NCI-H1092 (cell line): ENCODE measurements at regions not wholly inside any gene's neighbourhood (a gene's known extent, or its start where the extent isn't known, plus 50 kb on each side); places are given as distances from the start of the nearest gene placed in this dataset.
"Not testable (repeated sequence)": the region's sequence is repeated elsewhere in the genome, so short reads cannot be mapped to it uniquely, and the experiment has no call there.

ENCODE experiments used
- DNase-seq: peaks from one replicate; lab custom pipeline; 2025; lab: John Stamatoyannopoulos, UW

DNA sequence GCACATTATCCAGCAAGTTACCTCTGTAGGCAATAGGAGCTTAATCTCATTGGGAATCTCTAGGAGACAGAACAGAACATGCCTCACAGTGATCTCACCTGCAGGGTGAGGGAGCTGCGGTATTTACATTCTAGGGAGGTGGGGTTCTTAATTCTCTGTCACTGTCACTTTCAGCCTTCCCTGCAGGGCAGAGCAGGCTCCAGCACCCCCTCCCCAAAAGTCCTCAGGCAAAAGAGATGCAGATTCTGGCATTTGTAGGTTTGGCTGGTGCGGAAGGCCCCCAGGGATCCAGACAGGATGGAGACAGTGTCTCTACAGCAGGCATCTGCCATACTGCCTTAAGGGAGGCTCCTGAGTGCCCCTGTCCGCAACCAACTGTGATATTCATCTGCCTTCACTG is 166.4 kb upstream of the ATP6AP2 start:
- no peak for DNase-seq

DNA sequence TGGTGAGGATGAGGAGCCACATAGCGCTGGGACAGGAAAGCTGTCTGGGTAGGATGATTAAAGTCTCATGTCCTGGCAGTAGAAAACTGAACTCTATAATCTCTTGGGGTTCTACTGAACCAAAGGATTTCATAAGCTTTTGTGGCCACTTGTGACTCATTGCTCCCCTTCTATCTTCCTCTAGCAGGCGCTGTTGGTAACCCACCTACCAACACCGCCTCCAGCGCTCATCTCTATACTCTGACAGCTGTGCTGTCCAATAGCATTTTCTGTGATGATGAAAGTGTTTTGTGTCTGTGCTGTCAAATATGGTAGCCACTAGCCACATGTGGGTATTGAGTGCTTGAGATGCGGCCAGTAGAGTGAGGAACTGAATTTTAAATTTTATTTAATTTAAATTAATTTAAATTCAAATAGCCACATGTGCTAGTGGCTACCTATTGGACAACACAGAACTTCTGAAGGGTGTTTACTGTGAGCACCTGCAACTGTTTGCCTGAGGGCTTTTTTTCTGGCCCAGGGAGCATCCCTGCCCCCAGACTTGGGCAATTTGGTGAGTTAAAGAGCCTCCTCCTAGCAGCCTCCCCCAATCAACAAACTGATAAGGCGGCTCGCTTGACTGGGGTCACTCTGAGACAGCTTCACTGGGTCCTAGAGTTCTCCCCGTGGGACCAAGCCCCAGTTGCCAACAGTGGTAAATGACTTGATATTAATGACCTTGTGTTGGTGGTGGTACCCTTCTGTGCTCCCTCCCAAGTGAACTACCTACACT is 169.2 kb upstream of the ATP6AP2 start:
- DNase-seq: no peak

DNA sequence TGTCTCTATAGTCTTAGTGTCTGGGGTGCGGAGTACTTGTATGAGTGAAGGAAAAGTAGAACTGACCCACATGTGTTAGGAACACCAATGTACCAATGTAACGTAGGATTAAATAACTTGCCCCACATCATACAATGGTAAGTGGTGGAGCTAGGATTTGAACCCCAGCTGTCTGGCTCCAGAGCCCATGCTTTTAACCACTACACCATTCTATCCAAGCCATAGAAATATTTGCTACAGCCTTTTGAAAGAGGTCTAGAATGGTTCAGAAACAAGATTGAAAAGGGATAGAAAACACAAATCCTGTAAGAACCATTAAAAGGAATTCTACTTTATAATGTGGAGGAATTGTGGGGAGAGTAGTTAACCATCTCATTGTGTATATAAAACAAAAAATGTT is 169.9 kb upstream of the ATP6AP2 start:
- no peak for DNase-seq

DNA sequence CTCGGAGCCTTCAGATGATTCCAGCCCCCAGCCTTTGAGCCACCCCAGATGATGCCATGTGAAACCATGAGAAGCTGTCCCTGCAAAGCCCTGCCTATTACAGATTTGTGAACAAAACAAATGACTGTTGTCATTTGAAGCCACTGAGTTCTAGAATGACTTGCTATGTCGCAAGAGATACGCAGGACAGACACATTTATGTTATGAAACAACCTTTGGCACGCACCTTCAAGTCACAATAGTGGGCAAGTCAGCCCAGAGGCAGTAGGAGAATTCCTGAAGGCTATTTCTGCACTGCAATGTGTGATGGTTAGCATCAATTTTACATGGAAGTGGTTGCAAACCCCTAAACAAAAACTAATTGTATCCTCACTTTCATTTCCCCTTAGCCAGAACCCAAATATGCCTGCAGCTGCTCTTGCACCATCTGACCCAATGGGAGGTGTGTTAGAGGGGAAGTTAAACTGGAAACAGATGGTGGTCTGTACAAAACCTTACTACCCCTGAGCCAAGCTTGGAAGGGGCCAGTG is 174.4 kb upstream of the ATP6AP2 start:
- DNase-seq: no peak

DNA sequence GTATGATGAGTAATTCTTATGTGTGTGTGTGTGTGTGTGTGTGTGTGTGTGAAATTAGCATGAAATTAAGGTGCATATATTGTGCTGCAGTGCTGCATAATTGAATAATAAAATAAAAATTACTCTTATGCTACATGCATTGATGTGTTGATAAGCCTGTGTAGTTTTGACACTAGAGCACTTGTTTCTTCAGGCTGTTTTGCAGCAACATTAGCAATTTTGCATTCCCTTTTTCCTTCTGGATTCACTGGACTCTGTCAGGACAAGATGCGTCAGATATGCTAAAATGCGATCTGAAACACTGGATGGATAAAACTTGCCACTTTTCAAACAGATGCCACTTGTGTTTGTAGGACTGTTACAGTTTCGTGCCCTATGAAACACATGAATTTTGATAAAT is 175.4 kb upstream of the ATP6AP2 start:
- no peak for DNase-seq

DNA sequence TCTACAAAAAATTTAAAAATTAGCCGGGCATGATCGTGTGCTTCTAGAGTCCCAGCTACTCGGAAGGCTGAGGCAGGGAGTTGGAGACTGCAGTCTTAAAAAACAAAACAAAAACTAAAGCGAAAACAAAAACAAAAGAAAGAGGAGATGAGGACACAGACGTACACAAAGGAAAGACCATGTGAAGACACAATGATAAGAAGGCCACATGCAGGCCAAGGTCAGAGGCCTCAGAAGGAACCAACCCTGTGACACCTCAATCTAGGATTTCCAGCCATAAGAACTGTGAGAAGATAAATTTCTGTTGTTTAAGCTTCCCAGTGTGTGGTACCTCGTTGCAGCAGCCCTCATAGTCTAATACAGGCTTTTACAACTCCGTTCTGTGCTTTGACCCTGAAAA is 177.0 kb upstream of the ATP6AP2 start:
- no peak for DNase-seq

DNA sequence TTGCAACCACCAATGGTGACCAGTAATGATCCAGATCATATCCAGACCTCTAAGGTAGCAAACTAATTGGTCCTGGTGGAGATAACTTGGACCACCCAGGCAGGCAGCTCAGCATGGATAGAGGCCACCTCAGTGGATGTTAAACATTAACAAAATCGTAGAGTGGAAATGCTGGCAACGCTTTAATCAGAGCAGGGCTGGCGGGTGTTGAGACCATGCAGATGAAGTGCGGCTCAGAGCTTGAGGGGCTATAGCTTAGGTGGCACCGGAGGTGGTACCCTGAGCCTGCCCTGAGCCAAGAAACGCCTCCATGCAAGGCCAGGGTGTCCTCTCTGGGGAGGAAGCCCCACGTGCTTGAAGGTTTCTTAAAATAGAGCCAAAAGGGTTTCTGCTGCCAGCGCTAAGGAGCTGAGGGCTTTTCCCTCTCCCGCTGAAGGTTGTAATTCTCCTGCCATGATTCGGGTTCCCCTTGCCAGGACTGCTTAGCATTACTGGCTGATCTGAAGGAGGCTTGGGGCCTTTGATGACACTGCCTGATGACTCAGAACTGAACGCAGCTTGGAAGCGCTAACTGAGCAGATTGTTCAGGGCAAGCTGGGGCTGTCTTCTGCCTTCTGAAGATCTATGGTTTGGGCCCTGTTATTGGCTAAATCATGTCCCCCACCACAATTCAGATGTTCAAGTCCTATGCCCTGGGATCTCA is 177.8 kb upstream of the ATP6AP2 start:
- DNase-seq: no peak

DNA sequence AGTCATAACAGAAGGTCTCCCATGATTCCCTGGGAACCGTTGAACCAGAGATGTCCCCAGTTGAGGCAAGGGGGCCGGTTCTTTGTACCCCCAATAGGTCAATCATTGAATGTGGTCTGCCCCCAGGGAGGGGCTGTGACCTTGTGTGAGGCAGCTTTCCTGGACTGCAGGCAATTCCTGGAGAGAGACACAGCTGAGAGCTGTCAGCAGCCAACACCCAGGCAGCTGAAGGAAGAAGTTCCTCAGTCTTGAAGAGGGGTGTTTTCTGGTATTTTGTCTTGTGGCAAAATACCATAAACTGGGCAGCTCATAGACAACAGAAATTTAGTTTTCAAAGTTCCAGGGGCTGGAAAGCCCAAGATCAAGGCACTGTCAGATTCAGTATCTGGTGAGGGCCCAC is 185.7 kb upstream of the ATP6AP2 start:
- DNase-seq: no peak

DNA sequence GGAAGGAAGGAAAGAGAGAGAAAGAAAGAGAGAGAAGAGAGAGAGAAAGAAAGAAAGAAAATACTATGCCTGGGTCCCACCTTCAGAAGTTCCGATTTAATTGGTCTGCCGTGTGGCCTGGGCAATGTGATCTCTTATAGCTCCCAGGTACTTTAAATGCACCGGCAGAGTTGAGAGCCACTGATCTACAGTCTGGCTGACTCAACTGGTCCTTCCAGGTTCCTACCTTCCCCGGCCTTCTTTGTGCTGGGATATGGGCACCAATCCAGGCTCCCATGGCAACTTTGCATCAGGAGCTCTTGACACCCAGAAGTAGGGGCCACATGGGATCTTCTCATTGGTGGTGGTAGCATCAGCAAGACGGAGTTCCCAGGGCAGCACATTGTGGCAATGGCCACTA is 186.5 kb upstream of the ATP6AP2 start:
- DNase-seq: no peak

DNA sequence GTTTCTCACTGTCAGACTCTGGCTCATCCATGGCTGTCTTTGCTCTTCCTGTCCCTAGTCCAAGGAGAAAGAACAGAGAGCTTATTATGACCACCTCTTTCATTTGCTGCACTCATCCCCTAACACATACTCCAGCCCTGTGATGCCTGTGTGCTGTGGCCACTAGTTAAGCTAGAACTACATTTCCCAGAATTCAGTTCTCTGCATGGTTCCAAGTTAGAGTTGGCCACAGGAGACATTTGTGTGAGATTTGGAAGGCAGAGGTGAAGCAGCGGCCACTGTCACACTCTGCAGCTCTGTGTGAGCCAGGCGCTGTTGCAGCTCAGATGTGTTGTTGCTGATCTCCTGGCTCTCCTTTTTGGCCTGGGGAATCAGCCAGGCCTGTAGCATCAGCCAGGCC is 188.2 kb upstream of the ATP6AP2 start:
- no peak for DNase-seq

DNA sequence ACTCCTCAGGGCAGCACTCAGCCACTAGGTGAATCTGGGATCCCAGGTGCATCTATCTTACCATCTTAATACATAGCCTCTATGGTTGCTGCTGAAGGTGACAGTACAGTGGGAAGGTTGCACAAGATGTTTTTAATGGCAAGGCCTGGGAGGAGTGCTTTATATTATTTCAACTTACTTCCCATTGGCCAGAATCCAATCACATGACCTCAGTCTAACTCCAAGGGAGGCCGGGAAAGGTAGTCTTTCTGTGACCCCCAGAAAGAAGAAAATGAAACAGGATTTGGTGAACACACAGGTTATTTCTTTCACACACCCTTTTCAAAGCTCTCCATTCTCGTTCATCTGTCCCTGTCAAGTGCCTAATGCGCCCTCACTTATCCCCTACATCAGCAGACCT is 189.1 kb upstream of the ATP6AP2 start:
- no peak for DNase-seq

DNA sequence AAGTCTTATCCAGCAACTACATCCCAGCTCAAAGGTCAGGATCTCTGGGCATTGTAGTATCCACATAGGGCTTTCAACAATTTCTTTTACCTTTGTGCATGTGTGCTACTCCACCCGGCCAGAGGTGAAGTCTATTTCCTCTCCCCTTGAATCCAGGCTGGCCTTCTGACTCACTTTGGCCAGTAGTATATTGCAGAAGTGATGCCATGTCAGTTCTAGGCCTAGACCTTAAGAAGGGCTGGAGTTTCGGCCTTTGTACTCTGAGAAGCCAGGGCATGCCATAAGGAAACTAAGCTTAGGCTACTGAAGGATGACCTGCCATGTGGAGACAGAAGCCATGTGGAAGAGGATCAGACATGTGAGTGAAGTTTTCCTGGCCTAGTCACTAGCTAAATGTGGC is 191.2 kb upstream of the ATP6AP2 start:
- no peak for DNase-seq

DNA sequence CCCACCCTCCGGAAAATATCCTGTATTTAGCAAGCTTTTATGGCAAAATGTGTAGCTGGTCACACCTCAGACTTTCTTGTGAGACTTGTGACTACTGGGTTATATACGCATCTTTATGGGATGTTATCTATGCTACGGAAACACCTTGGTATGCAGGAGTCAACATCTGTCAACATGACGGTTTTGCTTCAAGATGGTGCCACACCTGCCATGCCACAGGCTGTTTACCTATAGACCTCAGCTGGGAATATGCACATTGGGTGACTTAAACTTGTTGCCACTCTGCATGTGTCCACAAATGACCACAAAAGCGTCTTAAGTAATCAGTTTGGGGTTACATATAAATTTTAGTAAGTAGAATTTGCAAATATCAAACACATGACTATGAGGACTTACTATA is 192.3 kb upstream of the ATP6AP2 start:
- no peak for DNase-seq

DNA sequence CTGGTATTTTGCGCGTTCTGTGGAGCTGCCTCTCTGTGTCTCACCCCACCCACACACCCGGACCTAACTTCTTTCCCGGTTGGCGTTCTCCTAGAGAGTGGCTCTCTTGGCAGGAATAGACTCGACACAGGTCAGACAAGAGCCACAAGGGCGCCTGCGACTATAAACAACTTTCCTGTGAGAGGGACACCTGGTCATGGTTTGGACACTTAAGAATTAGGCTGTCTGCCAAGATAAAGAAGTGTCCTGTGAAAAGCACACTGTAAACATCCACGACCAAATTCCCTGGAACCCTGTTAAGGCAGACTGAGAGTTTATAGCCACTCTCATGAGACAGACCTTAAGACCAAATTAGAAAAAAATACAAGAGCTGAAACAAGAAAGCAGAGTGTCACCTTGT is 192.9 kb upstream of the ATP6AP2 start:
- DNase-seq: peak; percentile 18

DNA sequence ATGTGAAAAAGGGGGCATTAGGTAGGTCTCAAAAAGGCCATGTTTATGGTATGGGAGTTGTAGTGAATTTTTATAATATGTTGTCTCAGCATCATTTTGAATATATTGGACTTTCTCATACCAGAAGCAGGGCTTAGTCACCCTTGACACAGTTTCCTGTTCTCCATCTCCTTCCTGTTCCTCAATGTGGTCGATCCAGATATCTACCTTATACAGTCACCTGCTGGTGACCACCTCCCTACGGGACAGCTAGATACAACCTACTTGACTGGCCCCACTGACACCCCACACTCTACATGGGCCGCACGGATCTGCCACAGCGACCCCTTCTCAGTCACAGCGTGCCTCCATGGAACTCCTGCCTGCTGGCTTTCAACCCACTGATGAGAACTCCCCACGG is 193.5 kb upstream of the ATP6AP2 start:
- DNase-seq: not testable (repeated sequence)

DNA sequence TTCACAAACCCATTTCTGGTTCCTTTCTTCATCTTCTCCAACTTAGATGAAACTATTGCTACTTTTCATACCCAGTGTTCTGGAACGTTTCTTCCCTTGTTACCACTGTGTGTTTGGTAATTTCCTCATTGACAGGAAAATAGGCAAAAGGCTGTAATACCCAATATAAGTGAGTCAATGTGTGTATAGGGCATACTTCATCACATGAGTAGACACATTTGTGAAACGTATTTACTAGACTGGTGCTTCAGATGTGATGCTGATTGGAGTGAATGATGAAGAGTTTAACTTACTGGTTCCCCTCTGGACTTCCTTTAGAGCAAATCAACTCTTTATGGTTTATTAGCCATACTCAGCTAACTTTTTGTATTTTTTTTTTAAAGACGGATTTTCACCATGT is 195.1 kb upstream of the ATP6AP2 start:
- DNase-seq: no peak

DNA sequence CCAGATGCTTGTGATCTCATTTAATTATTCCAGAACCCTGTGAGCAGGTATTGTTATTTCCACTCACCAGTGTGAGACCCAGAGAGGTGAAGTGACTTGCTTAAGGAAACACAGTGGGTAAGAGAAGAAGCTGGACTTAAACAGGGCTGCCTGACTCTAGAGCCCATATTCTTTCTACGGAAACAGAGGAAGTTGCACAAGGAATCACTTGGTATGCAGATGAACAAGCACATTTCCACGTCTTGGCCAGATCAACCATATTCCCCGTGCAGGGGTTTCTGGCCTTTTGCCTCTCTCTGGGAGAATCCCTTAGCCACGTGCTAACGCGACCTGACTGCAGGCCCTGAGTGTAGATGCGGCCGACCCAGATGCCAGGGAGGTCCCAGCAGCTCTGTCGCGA is 195.5 kb upstream of the ATP6AP2 start:
- DNase-seq: no peak

DNA sequence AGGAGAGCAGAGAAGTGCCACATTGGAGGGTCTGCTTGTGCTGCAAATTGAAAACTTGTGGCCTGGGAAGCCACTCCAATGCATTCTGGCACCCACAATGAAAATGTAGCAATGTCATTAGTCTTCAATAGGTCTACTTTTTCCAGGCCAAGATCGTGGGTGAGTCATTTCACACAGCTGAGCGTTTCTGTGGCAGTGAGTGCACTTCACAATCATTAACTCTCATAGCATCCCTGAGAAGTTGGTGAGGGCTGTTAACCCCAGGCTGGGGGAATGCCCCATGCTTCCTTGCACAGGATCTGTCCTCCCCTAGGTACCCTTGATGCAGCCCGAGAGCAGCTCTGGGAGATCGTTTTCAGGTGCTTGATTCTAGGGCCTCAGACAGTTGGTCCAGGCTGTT is 196.8 kb upstream of the ATP6AP2 start:
- DNase-seq: no peak

DNA sequence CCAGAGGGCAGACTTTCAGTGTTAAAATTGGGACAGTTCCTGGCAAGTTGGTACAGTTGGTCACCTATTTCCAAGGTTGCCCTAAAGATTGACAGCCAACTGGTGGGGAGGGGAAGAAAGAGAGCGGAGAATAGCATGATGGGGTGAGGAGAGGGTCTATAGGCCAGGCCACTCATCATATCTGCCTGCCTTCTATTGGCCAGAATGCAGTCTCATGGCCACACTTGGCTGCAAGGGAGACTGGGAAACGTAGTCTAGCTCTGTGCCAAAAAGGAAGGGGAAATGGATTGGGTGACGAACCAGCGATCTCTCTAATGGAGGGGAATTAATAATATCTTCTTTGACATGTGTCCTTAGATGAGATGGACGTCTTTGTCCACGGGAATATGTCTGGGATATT is 197.4 kb upstream of the ATP6AP2 start:
- DNase-seq: no peak

DNA sequence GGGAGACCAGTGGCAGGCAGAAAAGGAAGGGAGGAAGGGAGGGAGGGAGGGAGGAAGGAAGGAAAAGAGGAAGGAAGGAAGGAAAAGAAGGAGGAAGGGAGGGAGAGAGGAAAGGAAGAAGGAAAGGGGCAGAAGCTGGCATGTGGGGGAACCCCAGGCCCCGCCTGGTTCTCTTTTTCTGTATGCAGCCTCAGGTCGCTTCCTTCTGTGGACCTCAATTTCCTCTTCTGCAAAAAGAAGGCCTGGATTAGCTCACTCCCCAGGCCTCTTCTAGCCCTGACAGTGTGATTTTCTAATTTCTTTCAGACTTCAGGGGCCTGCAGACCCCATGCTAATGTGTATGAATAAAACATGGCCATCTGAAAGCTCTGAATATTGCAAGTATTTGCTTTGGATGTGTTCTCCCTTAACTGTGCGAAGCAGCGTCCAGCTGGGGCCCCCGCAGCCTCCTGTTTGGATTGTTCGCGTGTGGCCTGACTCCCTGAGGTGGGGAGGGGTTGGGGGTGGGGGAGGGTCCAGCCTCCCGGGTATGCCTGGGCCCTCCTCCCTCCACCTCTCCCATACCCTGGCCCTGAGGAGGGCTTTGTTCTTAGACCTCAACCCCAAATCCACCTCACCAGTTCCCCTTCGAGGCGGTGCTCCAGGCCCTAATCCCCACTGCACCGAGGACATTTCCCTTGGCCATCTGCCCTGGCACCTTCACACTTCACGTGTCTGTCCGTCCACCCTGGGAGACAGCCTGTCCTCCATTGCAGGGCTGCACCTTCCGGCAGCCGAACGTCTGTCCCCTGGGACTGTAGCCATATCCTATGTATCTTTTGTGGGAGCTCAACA is 199.9 kb upstream of the ATP6AP2 start:
- no peak for DNase-seq

DNA sequence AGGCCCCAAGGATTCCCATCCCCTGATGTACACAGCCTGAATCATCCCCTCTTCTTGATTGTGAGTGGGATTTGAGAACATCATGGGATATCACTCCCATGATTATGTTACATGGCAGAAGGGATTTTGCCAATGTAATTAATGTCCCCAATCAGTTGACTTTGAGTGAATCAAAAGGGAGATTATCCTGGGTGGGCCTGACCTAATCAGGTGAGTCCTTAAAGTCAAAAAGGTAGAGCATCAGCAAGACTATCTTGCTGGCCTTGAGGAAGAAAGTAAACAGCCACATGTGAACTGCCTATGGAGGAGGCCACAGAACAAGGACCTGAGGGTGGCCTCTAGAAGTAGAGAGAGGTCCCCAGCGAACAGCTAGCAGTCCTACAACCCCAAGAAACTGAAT is 203.1 kb upstream of the ATP6AP2 start:
- DNase-seq: no peak

DNA sequence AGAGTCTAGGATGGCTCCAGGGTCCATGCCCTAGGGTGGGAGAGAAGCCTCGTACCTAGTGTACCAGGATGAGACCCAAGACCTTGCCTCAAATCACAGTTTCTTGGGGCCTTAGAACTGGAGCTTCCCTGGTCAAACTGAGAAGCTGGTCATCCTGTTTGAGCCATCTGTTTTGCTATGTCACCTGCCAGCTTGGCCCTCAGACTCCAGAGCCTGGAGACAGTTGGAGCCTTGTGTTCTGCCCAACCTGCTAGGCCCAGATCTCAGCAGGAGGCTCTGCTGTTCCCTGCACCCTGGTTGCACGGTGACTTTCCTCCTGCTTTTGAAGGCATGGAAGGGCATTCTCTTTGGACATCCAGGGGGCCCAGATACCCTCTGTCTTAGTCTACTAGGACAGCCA is 206.3 kb upstream of the ATP6AP2 start:
- DNase-seq: no peak

DNA sequence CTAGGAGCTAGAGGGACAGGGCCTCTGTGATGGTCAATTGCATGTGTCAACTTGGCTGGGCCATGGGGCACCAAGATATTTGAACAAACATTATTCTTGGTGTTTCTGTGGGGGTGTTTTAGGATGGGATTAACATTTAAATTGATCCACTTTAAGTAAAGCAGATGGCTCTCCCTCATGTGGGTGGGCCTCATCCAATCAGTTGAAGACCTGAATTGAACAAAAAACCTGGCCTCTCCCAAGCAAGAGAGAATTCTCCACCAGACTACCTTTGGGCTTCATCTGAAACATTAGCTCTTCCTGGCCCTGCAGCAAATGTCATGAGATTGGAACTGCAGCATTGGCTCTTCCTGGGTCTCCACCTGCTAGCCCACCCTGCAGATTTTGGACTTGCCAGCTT is 207.1 kb upstream of the ATP6AP2 start:
- DNase-seq: no peak
